CD4-positive, alpha-beta memory T cell (primary cell): ENCODE measurements at regions not wholly inside any gene's neighbourhood (a gene's known extent, or its start where the extent isn't known, plus 50 kb on each side); places are given as distances from the start of the nearest gene placed in this dataset.

ENCODE experiments used
- CTCF ChIA-PET: fragments of 350-600 bp; sonication (Branson Sonifier 250); formaldehyde crosslinking; loops from one replicate; lab custom pipeline; 2021; ENCODE audit warnings: inconsistent platforms; ENCODE audit not compliant: partially characterized antibody; lab: Charles Lee
- POLR2A ChIA-PET: fragments of 350-600 bp; sonication (Branson Sonifier 250); formaldehyde crosslinking; loops from one replicate; lab custom pipeline; 2021; ENCODE audit not compliant: partially characterized antibody; lab: Charles Lee
- DNase-seq, 5 donors: peaks; one replicate each; pipeline versions ENCODE4 v3.0.0 to v3.0.0-alpha.2; 2020 to 2022; ENCODE audit warnings: mixed read lengths in 1 of 5
- H3K27ac ChIP-seq: one replicate; pipeline ENCODE4 v1.7.0; 2013; ENCODE audit warnings: low read depth, low read length
- H3K27me3 ChIP-seq: 2 replicates; pipeline ENCODE4 v1.7.0; 2013; ENCODE audit warnings: mild to moderate bottlenecking, low read length, moderate library complexity; ENCODE audit not compliant: insufficient read depth
- H3K36me3 ChIP-seq: 2 replicates; pipeline ENCODE4 v1.7.0; 2013; ENCODE audit warnings: mild to moderate bottlenecking, low read length, moderate library complexity; ENCODE audit not compliant: insufficient read depth
- H3K4me1 ChIP-seq: 2 replicates; pipeline ENCODE4 v1.7.0; 2013; ENCODE audit warnings: mild to moderate bottlenecking, low read length, moderate library complexity; ENCODE audit not compliant: insufficient read depth
- H3K4me3 ChIP-seq, 2 donors: one replicate each; pipeline ENCODE4 v1.7.0; 2013; ENCODE audit warnings: low read length in 2 of 2, mild to moderate bottlenecking in 1 of 2
- H3K9me3 ChIP-seq, 2 donors: one replicate each; pipeline ENCODE4 v1.7.0; 2013; ENCODE audit warnings: low read length in 2 of 2, control low read depth in 1 of 2; ENCODE audit not compliant: control insufficient read depth in 1 of 2
- H3K27ac Mint-ChIP-seq, 7 donors: one replicate each; pipeline ENCODE4 v1.8.0; 2020 to 2021; ENCODE audit warnings: mixed read lengths in 7 of 7, mild to moderate bottlenecking in 6 of 7, inconsistent platforms in 3 of 7, moderate library complexity in 3 of 7
- H3K27me3 Mint-ChIP-seq, 2 donors: one replicate each; pipeline ENCODE4 v1.8.0; 2020 to 2021; ENCODE audit warnings: mixed read lengths in 2 of 2
- H3K36me3 Mint-ChIP-seq, 2 donors: one replicate each; pipeline ENCODE4 v1.8.0; 2020 to 2021; ENCODE audit warnings: mixed read lengths in 2 of 2, inconsistent platforms in 1 of 2, mild to moderate bottlenecking in 1 of 2
- H3K4me1 Mint-ChIP-seq, 4 donors: one replicate each; pipeline ENCODE4 v1.8.0; 2020 to 2021; ENCODE audit warnings: mixed read lengths in 4 of 4, mild to moderate bottlenecking in 1 of 4
- H3K4me3 Mint-ChIP-seq, 8 donors: one replicate each; pipeline ENCODE4 v1.8.0; 2020 to 2021; ENCODE audit warnings: mixed read lengths in 8 of 8, mild to moderate bottlenecking in 7 of 8, moderate library complexity in 6 of 8, inconsistent platforms in 3 of 8
- H3K9me3 Mint-ChIP-seq, 8 donors: one replicate each; pipeline ENCODE4 v1.8.0; 2020 to 2021; ENCODE audit warnings: mixed read lengths in 8 of 8, mild to moderate bottlenecking in 5 of 8, inconsistent platforms in 3 of 8, moderate library complexity in 1 of 8
- intact Hi-C: fragments of 100-400 bp; cut with micrococcal nuclease; formaldehyde crosslinking; loops from one replicate; pipeline ENCODE4 v1.15.1; 2023

DNA sequence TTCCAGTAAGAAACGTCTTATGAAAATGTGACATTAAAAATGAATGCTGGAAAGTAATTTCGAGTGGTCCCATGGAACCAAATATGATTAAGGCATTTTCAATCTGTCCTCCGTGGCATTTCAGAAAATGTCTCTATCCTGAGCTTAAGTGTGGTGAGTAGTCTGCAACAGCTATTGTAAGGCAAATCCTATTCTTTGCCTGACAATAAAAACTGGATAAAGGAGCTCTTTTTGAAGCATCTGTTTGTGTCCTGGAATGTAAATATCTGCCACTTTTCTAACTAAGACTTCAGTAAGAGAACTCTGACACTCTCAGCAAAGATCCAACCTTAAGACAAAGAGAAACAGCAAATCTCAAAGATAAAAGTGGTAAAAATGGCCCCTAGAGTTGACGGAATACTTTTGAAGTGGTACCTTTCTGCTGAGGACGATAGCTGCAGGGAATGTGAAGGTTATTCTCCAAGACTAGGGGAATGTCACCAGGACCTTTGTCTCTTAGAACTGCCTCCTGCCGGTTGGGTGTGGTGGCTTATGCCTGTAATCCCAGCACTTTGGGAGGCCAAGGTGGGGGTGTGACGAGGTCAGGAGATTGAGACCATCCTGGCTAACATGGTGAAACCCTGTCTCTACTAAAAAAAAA lies 486.7 kb upstream of the ZP4 start:
- H3K9me3 ChIP-seq, result no peaks in the 10 kb centered on the region
- no peak overlapping the region for H3K4me3 ChIP-seq
- no peaks in the 10 kb centered on the region for H3K27me3 ChIP-seq
- H3K36me3 ChIP-seq, result no peaks in the 10 kb centered on the region
- no peak overlapping the region for H3K27ac ChIP-seq
- H3K4me1 Mint-ChIP-seq, result no peaks in the 10 kb centered on the region
- ChIA-PET POLR2A (no interaction called here), CTCF (no interaction called here)
- H3K9me3 Mint-ChIP-seq, result peaks cover 0 to 14% (median 6%) of the 10 kb centered on the region in 8 donors
- no peak overlapping the region for H3K27ac Mint-ChIP-seq
- H3K4me3 Mint-ChIP-seq, result no peak overlapping the region
- H3K36me3 Mint-ChIP-seq, result no peaks in the 10 kb centered on the region
- DNase-seq, result no peak
- H3K27me3 Mint-ChIP-seq, result no peaks in the 10 kb centered on the region
- H3K4me1 ChIP-seq, result no peaks in the 10 kb centered on the region
- intact Hi-C loops, result no loop called here

DNA sequence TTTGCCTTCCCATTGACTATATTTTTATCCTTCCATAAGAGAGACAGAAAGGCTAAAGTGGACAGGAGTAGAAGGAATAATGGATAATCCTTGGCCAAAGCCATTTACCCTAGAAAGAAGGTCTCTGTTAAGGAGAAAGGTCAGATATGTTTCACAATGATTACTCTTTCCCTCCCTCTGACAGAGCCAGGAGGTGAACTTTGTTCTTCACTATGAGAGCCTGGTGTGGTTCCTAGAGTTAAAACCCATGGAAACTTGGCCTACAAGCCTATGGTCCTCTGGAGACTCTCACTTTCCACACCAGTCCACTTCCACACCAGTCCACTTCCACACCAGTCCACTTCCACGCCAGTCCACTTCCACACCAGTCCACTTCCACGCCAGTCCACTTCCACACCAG lies 479.9 kb upstream of the ZP4 start:
- Mint-ChIP-seq H3K27ac (no peak overlapping the region), H3K36me3 (no peaks in the 10 kb centered on the region), H3K27me3 (no peaks in the 10 kb centered on the region), H3K9me3 (peaks cover 0 to 13% (median 6%) of the 10 kb centered on the region in 8 donors), H3K4me3 (no peak overlapping the region), H3K4me1 (no peaks in the 10 kb centered on the region)
- intact Hi-C loops, result no loop called here
- CTCF ChIA-PET, result interaction anchor here (0.7 kb wide), 1 partner anchor 149 kb away, joined by 3 read pairs; no protein-coding TSS in a partner anchor
- H3K27ac ChIP-seq, result no peak overlapping the region
- POLR2A ChIA-PET, result no interaction called here
- no peaks in the 10 kb centered on the region for H3K27me3 ChIP-seq
- H3K4me3 ChIP-seq, result no peak overlapping the region
- DNase-seq, result no peak
- H3K4me1 ChIP-seq, result no peaks in the 10 kb centered on the region
- no peaks in the 10 kb centered on the region for H3K9me3 ChIP-seq
- H3K36me3 ChIP-seq, result no peaks in the 10 kb centered on the region

DNA sequence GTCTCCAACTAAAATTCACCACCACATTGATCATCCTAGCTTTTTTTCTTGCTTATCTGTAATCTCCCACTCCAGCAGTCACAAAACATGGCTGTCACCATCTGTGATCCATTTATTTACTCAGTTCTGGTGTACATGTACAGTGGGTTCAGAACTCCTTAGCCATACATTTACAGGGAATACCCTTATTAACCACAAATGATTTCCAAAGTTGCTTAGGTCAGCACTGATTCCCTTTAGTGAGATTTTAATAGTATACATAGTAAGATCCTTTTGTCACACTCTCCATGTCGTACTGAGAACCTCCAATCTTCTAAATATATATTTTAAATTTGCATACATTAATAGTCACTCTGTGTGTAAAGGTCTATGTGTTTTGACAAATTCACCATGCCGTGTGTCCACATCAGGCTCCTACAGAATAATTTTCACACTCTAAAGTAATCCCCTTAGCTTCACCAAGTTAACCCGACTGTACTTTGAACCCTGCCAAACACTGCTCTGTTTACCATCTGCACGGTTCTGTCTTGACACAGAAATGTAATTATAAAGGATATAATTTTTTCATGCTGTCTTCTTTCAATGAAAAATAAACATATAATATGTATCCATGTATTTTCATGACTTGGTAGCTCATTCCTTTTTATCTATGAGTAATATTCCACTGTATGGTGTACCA lies 473.6 kb upstream of the ZP4 start:
- no peaks in the 10 kb centered on the region for H3K27me3 Mint-ChIP-seq

DNA sequence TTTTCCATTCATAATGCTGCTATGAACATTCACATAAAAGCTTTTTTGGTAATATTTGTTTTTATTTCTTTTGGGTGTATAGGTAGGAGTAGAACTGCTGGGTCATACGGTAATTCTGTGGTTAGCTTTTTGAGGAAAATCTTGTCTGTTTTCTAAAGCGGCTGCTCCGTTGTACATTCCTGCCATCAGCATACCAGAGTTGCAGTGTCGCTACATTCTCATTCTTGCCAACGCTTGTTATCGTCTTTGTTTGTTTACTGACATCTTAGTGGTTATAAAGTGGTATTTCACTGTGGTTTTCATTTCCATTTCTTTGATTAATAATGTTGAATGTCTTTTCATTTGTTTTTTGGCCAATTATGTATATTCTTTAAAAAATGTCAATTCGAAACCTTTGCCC lies 469.8 kb upstream of the ZP4 start:
- Mint-ChIP-seq H3K27me3 (no peaks in the 10 kb centered on the region), H3K4me1 (no peaks in the 10 kb centered on the region), H3K27ac (no peak overlapping the region), H3K9me3 (peaks cover 0 to 6% (median 2%) of the 10 kb centered on the region in 8 donors), H3K4me3 (no peak overlapping the region), H3K36me3 (no peaks in the 10 kb centered on the region)
- peaks cover 0 to 4% of the 10 kb centered on the region in 2 donors for H3K9me3 ChIP-seq
- no peaks in the 10 kb centered on the region for H3K4me1 ChIP-seq
- intact Hi-C loops, result no loop called here
- CTCF ChIA-PET, result no interaction called here
- H3K27me3 ChIP-seq, result no peaks in the 10 kb centered on the region
- no peaks in the 10 kb centered on the region for H3K36me3 ChIP-seq
- H3K27ac ChIP-seq, result no peak overlapping the region
- POLR2A ChIA-PET, result no interaction called here
- H3K4me3 ChIP-seq, result no peak overlapping the region
- no peak for DNase-seq

More for the DNA sequence above, 473.6 kb upstream of the ZP4 start:
- intact Hi-C loops, result no loop called here
- Histone ChIP-seq H3K27ac (no peak overlapping the region), H3K4me3 (no peak overlapping the region), H3K27me3 (no peaks in the 10 kb centered on the region), H3K9me3 (peaks cover 0 to 4% of the 10 kb centered on the region in 2 donors), H3K4me1 (no peaks in the 10 kb centered on the region), H3K36me3 (no peaks in the 10 kb centered on the region)
- H3K27ac Mint-ChIP-seq, result no peak overlapping the region
- peaks cover 0 to 13% (median 3%) of the 10 kb centered on the region in 8 donors for H3K9me3 Mint-ChIP-seq
- POLR2A ChIA-PET, result no interaction called here
- CTCF ChIA-PET, result no interaction called here
- no peak for DNase-seq
- no peaks in the 10 kb centered on the region for H3K4me1 Mint-ChIP-seq
- H3K4me3 Mint-ChIP-seq, result no peak overlapping the region
- no peaks in the 10 kb centered on the region for H3K36me3 Mint-ChIP-seq

DNA sequence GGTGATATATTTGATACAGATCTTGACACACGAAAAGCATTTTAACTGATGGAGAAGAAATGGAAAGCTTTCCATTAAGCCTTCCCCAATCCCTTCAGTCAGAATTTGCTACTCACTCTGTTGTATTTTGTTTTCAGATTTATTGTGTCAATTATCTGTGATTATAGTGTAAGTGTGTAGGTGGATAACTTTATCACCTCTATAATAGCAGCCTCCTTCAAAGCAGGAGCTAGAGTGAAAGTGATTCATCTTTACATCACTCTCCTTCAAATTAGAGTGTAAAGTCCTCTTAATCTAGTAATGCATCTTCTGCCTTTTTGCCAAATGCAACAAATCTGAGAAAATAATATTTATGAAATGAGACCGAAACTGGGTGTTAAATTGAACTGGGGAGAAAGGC lies 459.7 kb upstream of the ZP4 start:
- Mint-ChIP-seq H3K36me3 (no peaks in the 10 kb centered on the region), H3K9me3 (peaks cover 0 to 12% (median 5%) of the 10 kb centered on the region in 8 donors), H3K4me1 (no peaks in the 10 kb centered on the region), H3K4me3 (no peak overlapping the region), H3K27me3 (no peaks in the 10 kb centered on the region), H3K27ac (no peak overlapping the region)
- CTCF ChIA-PET, result no interaction called here
- Histone ChIP-seq H3K4me3 (no peak overlapping the region), H3K9me3 (no peaks in the 10 kb centered on the region), H3K27me3 (no peaks in the 10 kb centered on the region), H3K4me1 (no peaks in the 10 kb centered on the region), H3K27ac (no peak overlapping the region), H3K36me3 (no peaks in the 10 kb centered on the region)
- intact Hi-C loops, result no loop called here
- DNase-seq, result no peak
- POLR2A ChIA-PET, result no interaction called here

DNA sequence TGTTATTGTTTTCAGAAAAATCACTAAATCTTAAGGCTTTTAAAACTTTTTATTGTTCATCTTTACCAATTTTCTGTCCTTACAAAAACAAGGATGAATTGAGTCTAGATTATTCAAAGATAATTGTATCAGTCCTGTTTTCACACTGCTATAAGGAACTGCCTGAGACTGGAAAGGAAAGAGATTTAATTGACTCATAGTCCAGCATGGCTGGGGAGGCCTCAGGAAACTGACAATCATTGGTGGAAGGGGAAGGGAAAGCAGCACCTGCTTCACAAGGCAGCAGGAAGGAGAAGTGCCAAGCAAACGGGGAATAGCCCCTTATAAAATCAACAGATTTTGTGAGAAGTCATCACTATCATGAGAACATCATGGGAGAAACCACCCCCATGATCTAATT lies 455.6 kb upstream of the ZP4 start:
- Histone ChIP-seq H3K4me3 (no peak overlapping the region), H3K27me3 (no peaks in the 10 kb centered on the region), H3K9me3 (no peaks in the 10 kb centered on the region), H3K4me1 (no peaks in the 10 kb centered on the region), H3K36me3 (no peaks in the 10 kb centered on the region), H3K27ac (no peak overlapping the region)
- ChIA-PET POLR2A (no interaction called here), CTCF (no interaction called here)
- DNase-seq, result no peak
- intact Hi-C loops, result no loop called here
- no peaks in the 10 kb centered on the region for H3K27me3 Mint-ChIP-seq
- H3K27ac Mint-ChIP-seq, result no peak overlapping the region
- H3K4me3 Mint-ChIP-seq, result no peak overlapping the region
- no peaks in the 10 kb centered on the region for H3K4me1 Mint-ChIP-seq
- peaks cover 0 to 11% (median 5%) of the 10 kb centered on the region in 8 donors for H3K9me3 Mint-ChIP-seq
- no peaks in the 10 kb centered on the region for H3K36me3 Mint-ChIP-seq

DNA sequence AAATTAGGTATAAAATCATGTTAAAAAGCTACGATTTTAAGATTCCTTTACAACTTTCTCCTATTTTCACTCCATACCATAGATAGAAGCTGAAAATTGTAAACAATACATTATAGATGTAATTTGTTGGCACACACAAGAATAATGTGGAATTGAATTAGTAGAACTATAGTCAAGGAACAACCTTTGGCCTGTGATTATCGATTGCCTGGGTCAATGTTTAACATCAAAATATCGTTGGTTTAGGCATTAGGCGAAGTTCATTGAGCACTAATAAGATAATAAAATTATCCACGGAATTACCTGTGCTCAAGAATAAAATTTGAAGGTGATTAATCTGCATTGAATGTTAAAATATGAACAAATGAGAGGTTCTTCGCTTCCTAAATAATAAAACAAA lies 455.1 kb upstream of the ZP4 start:
- no peaks in the 10 kb centered on the region for H3K27me3 Mint-ChIP-seq
- Histone ChIP-seq H3K4me3 (no peak overlapping the region), H3K27me3 (no peaks in the 10 kb centered on the region), H3K27ac (no peak overlapping the region), H3K4me1 (no peaks in the 10 kb centered on the region), H3K36me3 (no peaks in the 10 kb centered on the region), H3K9me3 (no peaks in the 10 kb centered on the region)
- no peaks in the 10 kb centered on the region for H3K4me1 Mint-ChIP-seq
- H3K9me3 Mint-ChIP-seq, result peaks cover 0 to 11% (median 5%) of the 10 kb centered on the region in 8 donors
- CTCF ChIA-PET, result no interaction called here
- no peak for DNase-seq
- H3K27ac Mint-ChIP-seq, result no peak overlapping the region
- intact Hi-C loops, result no loop called here
- POLR2A ChIA-PET, result no interaction called here
- H3K36me3 Mint-ChIP-seq, result no peaks in the 10 kb centered on the region
- H3K4me3 Mint-ChIP-seq, result no peak overlapping the region
